IPS DF 6.9 (cell line): ENCODE measurements at regions not wholly inside any gene's neighbourhood (a gene's known extent, or its start where the extent isn't known, plus 50 kb on each side); places are given as distances from the start of the nearest gene placed in this dataset.

ENCODE experiments used
- DNase-seq: peaks from one replicate; pipeline ENCODE4 v3.0.0-alpha.2; 2013; ENCODE audit warnings: low read depth, low spot score
- H3K27ac ChIP-seq: one replicate; pipeline ENCODE4 v1.5.1; 2013; ENCODE audit warnings: low read length, control low read depth
- H3K27me3 ChIP-seq: 2 replicates; pipeline ENCODE4 v1.6.1; 2013; ENCODE audit warnings: mild to moderate bottlenecking, low read length; ENCODE audit not compliant: control insufficient read depth, insufficient read depth
- H3K36me3 ChIP-seq: 2 replicates; pipeline ENCODE4 v1.6.1; 2013; ENCODE audit warnings: low read length; ENCODE audit not compliant: control insufficient read depth, insufficient read depth
- H3K4me1 ChIP-seq: 2 replicates; pipeline ENCODE4 v1.6.1; 2013; ENCODE audit warnings: low read length; ENCODE audit not compliant: control insufficient read depth, insufficient read depth
- H3K4me3 ChIP-seq: 2 replicates; pipeline ENCODE4 v1.5.1; 2013; ENCODE audit warnings: mild to moderate bottlenecking, low read length
- H3K9me3 ChIP-seq: 2 replicates; pipeline ENCODE4 v1.6.1; 2013; ENCODE audit warnings: low read length, inconsistent platforms; ENCODE audit not compliant: control insufficient read depth, insufficient read depth
- WGBS: extraction: QIAGEN DNeasy Blood & Tissue Kit; methylation state at CpG from one replicate; pipeline ENCODE4 v1.1.7; 2013; ENCODE audit warnings: mixed read lengths, missing lambda C conversion rate; ENCODE audit not compliant: insufficient read length, insufficient coverage; 5-methylcytosine and 5-hydroxymethylcytosine counted together

GRCh38 chr2:61722800-61723199, 131.1 kb downstream of the FAM161A start:
- no peak overlapping the region for H3K4me3 ChIP-seq
- no peaks in the 10 kb centered on the region for H3K27me3 ChIP-seq
- WGBS, result no CpG with 5 or more reads among the region's 8 CpGs
- DNase-seq, result no peak
- no peaks in the 10 kb centered on the region for H3K9me3 ChIP-seq
- H3K36me3 ChIP-seq, result no peaks in the 10 kb centered on the region
- no peak overlapping the region for H3K27ac ChIP-seq
- H3K4me1 ChIP-seq, result no peaks in the 10 kb centered on the region

GRCh38 chr2:61722318-61722717, 131.5 kb downstream of the FAM161A start:
- no peak overlapping the region for H3K4me3 ChIP-seq
- H3K27me3 ChIP-seq, result no peaks in the 10 kb centered on the region
- H3K36me3 ChIP-seq, result no peaks in the 10 kb centered on the region
- no peak overlapping the region for H3K27ac ChIP-seq
- no peak for DNase-seq
- H3K4me1 ChIP-seq, result no peaks in the 10 kb centered on the region
- H3K9me3 ChIP-seq, result no peaks in the 10 kb centered on the region
- WGBS, result no CpG with 5 or more reads among the region's 1 CpG

GRCh38 chr2:61721382-61721781, 132.5 kb downstream of the FAM161A start:
- WGBS, result no CpG with 5 or more reads among the region's 2 CpGs
- H3K9me3 ChIP-seq, result no peaks in the 10 kb centered on the region
- no peak overlapping the region for H3K4me3 ChIP-seq
- no peak for DNase-seq
- H3K27me3 ChIP-seq, result no peaks in the 10 kb centered on the region
- no peak overlapping the region for H3K27ac ChIP-seq
- no peaks in the 10 kb centered on the region for H3K36me3 ChIP-seq
- no peaks in the 10 kb centered on the region for H3K4me1 ChIP-seq

- no peaks in the 10 kb centered on the region for H3K36me3 ChIP-seq
These were observed 132.9 kb downstream of the FAM161A start for GRCh38 chr2:61720911-61721310.

GRCh38 chr2:61718965-61719364, 134.9 kb downstream of the FAM161A start:
- Histone ChIP-seq H3K36me3 (no peaks in the 10 kb centered on the region), H3K9me3 (no peaks in the 10 kb centered on the region), H3K27me3 (no peaks in the 10 kb centered on the region), H3K4me1 (no peaks in the 10 kb centered on the region), H3K4me3 (no peak overlapping the region), H3K27ac (no peak overlapping the region)
- WGBS, result no CpG with 5 or more reads among the region's 5 CpGs
- DNase-seq, result no peak

More at GRCh38 chr2:61720911-61721310, 132.9 kb downstream of the FAM161A start:
- no CpG with 5 or more reads among the region's 3 CpGs for WGBS
- Histone ChIP-seq H3K27me3 (no peaks in the 10 kb centered on the region), H3K4me1 (no peaks in the 10 kb centered on the region), H3K9me3 (no peaks in the 10 kb centered on the region), H3K4me3 (no peak overlapping the region), H3K27ac (no peak overlapping the region)
- DNase-seq, result no peak

- no CpG with 5 or more reads among the region's 2 CpGs for WGBS
- Histone ChIP-seq H3K4me1 (no peaks in the 10 kb centered on the region), H3K4me3 (no peak overlapping the region), H3K9me3 (no peaks in the 10 kb centered on the region), H3K27ac (no peak overlapping the region), H3K36me3 (no peaks in the 10 kb centered on the region), H3K27me3 (no peaks in the 10 kb centered on the region)
- DNase-seq, result no peak
These were observed 138.4 kb downstream of the FAM161A start for GRCh38 chr2:61715506-61715905.

- Histone ChIP-seq H3K4me3 (no peak overlapping the region), H3K27ac (no peak overlapping the region), H3K9me3 (no peaks in the 10 kb centered on the region), H3K27me3 (no peaks in the 10 kb centered on the region), H3K4me1 (no peaks in the 10 kb centered on the region), H3K36me3 (no peaks in the 10 kb centered on the region)
- no peak for DNase-seq
- WGBS, result no CpG with 5 or more reads among the region's 5 CpGs
These were observed 139.7 kb downstream of the FAM161A start for GRCh38 chr2:61714210-61714609.

- Histone ChIP-seq H3K27me3 (no peaks in the 10 kb centered on the region), H3K4me3 (no peak overlapping the region), H3K4me1 (no peaks in the 10 kb centered on the region), H3K36me3 (no peaks in the 10 kb centered on the region), H3K9me3 (no peaks in the 10 kb centered on the region), H3K27ac (no peak overlapping the region)
- WGBS, result no CpG with 5 or more reads among the region's 6 CpGs
- no peak for DNase-seq
These were observed 140.4 kb downstream of the FAM161A start for GRCh38 chr2:61713457-61713856.

GRCh38 chr2:61712060-61712459, 141.8 kb downstream of the FAM161A start:
- WGBS, result no CpG with 5 or more reads among the region's 4 CpGs
- Histone ChIP-seq H3K4me3 (no peak overlapping the region), H3K36me3 (no peaks in the 10 kb centered on the region), H3K9me3 (no peaks in the 10 kb centered on the region), H3K27me3 (no peaks in the 10 kb centered on the region), H3K27ac (no peak overlapping the region), H3K4me1 (no peaks in the 10 kb centered on the region)
- no peak for DNase-seq

GRCh38 chr2:61710711-61711110, 143.1 kb downstream of the FAM161A start:
- Histone ChIP-seq H3K9me3 (no peaks in the 10 kb centered on the region), H3K36me3 (no peaks in the 10 kb centered on the region), H3K4me1 (no peaks in the 10 kb centered on the region), H3K27me3 (no peaks in the 10 kb centered on the region), H3K27ac (no peak overlapping the region), H3K4me3 (no peak overlapping the region)
- WGBS, result no CpG with 5 or more reads among the region's 4 CpGs
- no peak for DNase-seq

- no peak for DNase-seq
- Histone ChIP-seq H3K27me3 (no peaks in the 10 kb centered on the region), H3K27ac (no peak overlapping the region), H3K9me3 (0 out of 2 replicates have a peak, but pooled peaks cover 1% of the 10 kb centered on the region), H3K4me1 (no peaks in the 10 kb centered on the region), H3K36me3 (no peaks in the 10 kb centered on the region), H3K4me3 (no peak overlapping the region)
- WGBS, result no CpG with 5 or more reads among the region's 12 CpGs
These were observed 145.6 kb downstream of the FAM161A start for GRCh38 chr2:61707984-61708852.
